Endothelial cell of umbilical vein (primary cell): ENCODE measurements at regions not wholly inside any gene's neighbourhood (a gene's known extent, or its start where the extent isn't known, plus 50 kb on each side); places are given as distances from the start of the nearest gene placed in this dataset.

Experiments used
- BruUV-seq: library from RNA; stranded (reverse); fragments of 400-500 nt; replicated peaks from 2 replicates; lab custom pipeline; 2021; lab: Mats Ljungman, UMichigan
- CTCF ChIA-PET: fragments of 300-600, 350-600 bp; sonication (Branson Sonifier 250); formaldehyde crosslinking; loops from one replicate; lab custom pipeline; 2021; ENCODE audit warnings: antibody characterized with exemption, inconsistent platforms; lab: Charles Lee
- POLR2A ChIA-PET: fragments of 300-600, 350-600 bp; sonication (Branson Sonifier 250); formaldehyde crosslinking; loops from one replicate; lab custom pipeline; 2021; ENCODE audit warnings: antibody characterized with exemption, inconsistent platforms; lab: Charles Lee
- DNase-seq: peaks from one replicate; pipeline ENCODE4 v3.0.0-alpha.2; 2011; ENCODE audit warnings: low read depth, low spot score
- FAIRE-seq: peaks from 2 replicates; lab custom pipeline; 2011; peaks lifted over from hg19 to GRCh38; lab: Jason Lieb, UNC
- H2AFZ ChIP-seq: 2 replicates; pipeline ENCODE4 v1.6.0; 2012; ENCODE audit warnings: low read depth, low read length, control low read depth, inconsistent platforms
- H3K27ac ChIP-seq: 2 replicates; pipeline ENCODE4 v1.5.1; 2011; ENCODE audit warnings: low read depth, mild to moderate bottlenecking, control low read depth, low read length, moderate library complexity; ENCODE audit not compliant: insufficient read depth
- H3K27me3 ChIP-seq, 2 experiments: 2 replicates each; pipeline versions ENCODE4 v1.6.0 to v1.6.1; 2011; ENCODE audit warnings: low read length in 2 of 2, mixed read lengths in 1 of 2; ENCODE audit not compliant: control insufficient read depth in 2 of 2, insufficient read depth in 2 of 2
- H3K36me3 ChIP-seq, 2 experiments: 2 replicates in 1 of 2; 3 replicates in 1 of 2; pipeline ENCODE4 v1.5.1; 2011; ENCODE audit warnings: low read length in 2 of 2, mild to moderate bottlenecking in 1 of 2, moderate library complexity in 1 of 2; ENCODE audit not compliant: control insufficient read depth in 2 of 2, insufficient read depth in 2 of 2; ENCODE audit errors: extremely low read depth in 1 of 2
- H3K4me1 ChIP-seq: 3 replicates; pipeline ENCODE4 v1.5.1; 2011; ENCODE audit warnings: mild to moderate bottlenecking, low read length; ENCODE audit not compliant: control insufficient read depth, insufficient read depth; ENCODE audit errors: extremely low read depth
- H3K4me2 ChIP-seq: 2 replicates; pipeline ENCODE4 v1.6.1; 2011; ENCODE audit warnings: low read length, control low read depth, mixed read lengths; ENCODE audit not compliant: insufficient read depth
- H3K4me3 ChIP-seq, 3 experiments: fragments of 200-600 bp in 1 of 3; sonication (generic), shearing (Covaris generic) in 1 of 3; replicated peaks in 1 of 3; 2 replicates each; pipeline ENCODE4 v1.5.1; 2011 to 2016; ENCODE audit warnings: control low read depth in 3 of 3, low read length in 3 of 3, mild to moderate bottlenecking in 2 of 3, inconsistent platforms in 1 of 3, low read depth in 1 of 3, moderate library complexity in 1 of 3; ENCODE audit not compliant: insufficient read depth in 1 of 3
- H3K79me2 ChIP-seq: 2 replicates; pipeline ENCODE4 v1.6.0; 2012; ENCODE audit warnings: low read length, inconsistent platforms; ENCODE audit not compliant: control insufficient read depth, insufficient read depth
- H3K9ac ChIP-seq: replicated peaks from 2 replicates; pipeline ENCODE3; 2011; ENCODE audit warnings: low read length, control low read depth; ENCODE audit not compliant: insufficient read depth; ENCODE audit errors: extremely low read depth
- H3K9me1 ChIP-seq: replicated peaks from 3 replicates; pipeline ENCODE4 v1.6.0; 2011; ENCODE audit warnings: mild to moderate bottlenecking, low read length; ENCODE audit not compliant: control insufficient read depth, insufficient read depth; ENCODE audit errors: extremely low read depth
- H3K9me3 ChIP-seq: replicated peaks from 2 replicates; pipeline ENCODE4 v1.5.1; 2012; ENCODE audit warnings: low read length, inconsistent platforms; ENCODE audit not compliant: control insufficient read depth, insufficient read depth
- H4K20me1 ChIP-seq: replicated peaks from 2 replicates; pipeline ENCODE3; 2011; ENCODE audit warnings: mild to moderate bottlenecking, low read length; ENCODE audit not compliant: control insufficient read depth, insufficient read depth; ENCODE audit errors: extremely low read depth
- EZH2 ChIP-seq: IDR thresholded peaks from 2 replicates; pipeline ENCODE4 v1.6.1; 2012; ENCODE audit warnings: borderline replicate concordance, low read depth, mild to moderate bottlenecking, moderate library complexity, low read length, inconsistent platforms; ENCODE audit not compliant: severe bottlenecking
- FOS ChIP-seq: IDR thresholded peaks from 2 replicates; pipeline ENCODE4 v1.6.1; 2011; ENCODE audit warnings: mild to moderate bottlenecking, low read length, moderate library complexity, borderline replicate concordance; ENCODE audit not compliant: insufficient read depth
- GATA2 ChIP-seq: IDR thresholded peaks from 2 replicates; pipeline ENCODE4 v1.7.0; 2011; ENCODE audit warnings: low read depth, mild to moderate bottlenecking, moderate library complexity, mixed read lengths, low read length; ENCODE audit not compliant: insufficient read length, insufficient read depth
- JUN ChIP-seq: IDR thresholded peaks from 2 replicates; pipeline ENCODE4 v1.6.1; 2011; ENCODE audit warnings: borderline replicate concordance, low read depth; ENCODE audit not compliant: insufficient read length, insufficient read depth
- MYC ChIP-seq: IDR thresholded peaks from one replicate; pipeline ENCODE4 v1.6.1; 2011; ENCODE audit warnings: mild to moderate bottlenecking, low read depth, low read length
- POLR2A ChIP-seq: IDR thresholded peaks from 2 replicates; pipeline ENCODE4 v1.6.1; 2012; ENCODE audit warnings: low read depth, mild to moderate bottlenecking, control low read depth, low read length
- POLR2AphosphoS5 ChIP-seq: IDR thresholded peaks from 2 replicates; pipeline ENCODE4 v1.6.1; 2012; ENCODE audit warnings: low read depth, mild to moderate bottlenecking, control low read depth, low read length, moderate library complexity; ENCODE audit not compliant: insufficient read depth
- dilution Hi-C: fragments of 300-500 bp; cut with MboI; formaldehyde crosslinking; loops from one replicate; pipeline ENCODE4 v1.15.0; 2019; ENCODE audit warnings: low sequenced_read_pairs; ENCODE audit not compliant: extremely low pct_ligation_motif_present
- intact Hi-C: fragments of 100-400 bp; cut with micrococcal nuclease; formaldehyde crosslinking; loops from one replicate; pipeline ENCODE4 v1.10.0; 2022
- TF ChIP-seq, protein P1 (sequence below), 2 donors: IDR thresholded peaks; 1 replicate in 1 of 2; 2 replicates in 1 of 2; pipeline ENCODE4 v1.5.1; 2011; ENCODE audit warnings: low read length in 2 of 2, mild to moderate bottlenecking in 2 of 2, moderate library complexity in 2 of 2, control low read depth in 1 of 2, inconsistent platforms in 1 of 2, low read depth in 1 of 2; ENCODE audit not compliant: insufficient read depth in 1 of 2; ENCODE audit errors: extremely low read depth in 1 of 2
- TF ChIP-seq, protein P2 (sequence below): IDR thresholded peaks from 2 replicates; pipeline ENCODE4 v1.6.1; 2011; ENCODE audit not compliant: insufficient read depth, insufficient read length

DNA sequence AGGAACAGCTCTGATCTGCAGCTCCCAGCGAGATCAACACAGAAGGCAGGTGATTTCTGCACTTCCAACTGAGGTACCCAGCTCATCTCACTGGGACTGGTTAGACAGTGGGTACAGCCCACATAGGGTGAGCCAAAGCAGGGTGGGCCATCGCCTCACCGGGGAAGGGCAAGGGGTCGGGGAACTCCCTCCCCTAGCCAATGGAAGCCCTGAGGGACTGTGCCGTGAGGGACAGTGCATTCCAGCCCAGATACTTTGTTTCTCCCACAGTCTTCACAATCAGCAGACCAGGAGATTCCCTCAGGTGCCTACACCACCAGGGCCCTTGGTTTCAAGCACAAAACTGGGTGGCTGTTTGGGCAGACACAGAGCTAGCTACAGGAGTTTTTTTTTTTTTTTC is 555.9 kb downstream of the BCOR start:
- Histone ChIP-seq H3K4me2 (no peak overlapping the region), H3K9me1 (no peaks in the 10 kb centered on the region), H3K27ac (no peak overlapping the region), H3K9ac (no peak overlapping the region), H3K9me3 (no peaks in the 10 kb centered on the region), H3K27me3 (no peaks in the 10 kb centered on the region), H3K4me3 (no peak overlapping the region), H3K4me1 (no peaks in the 10 kb centered on the region), H4K20me1 (no peaks in the 10 kb centered on the region), H3K79me2 (no peaks in the 10 kb centered on the region), H2AFZ (no peak overlapping the region), H3K36me3 (no peaks in the 10 kb centered on the region)
- ChIA-PET CTCF (interaction anchor here (0.7 kb wide), 1 partner anchor 13 kb away, joined by 3 read pairs; no protein-coding TSS in a partner anchor), POLR2A (no interaction called here)
- intact Hi-C loops: no loop called here
- BruUV-seq: no TSS peak
- dilution Hi-C loops: no loop called here
- FAIRE-seq (no peak), DNase-seq (no peak)
- TF ChIP-seq JUN: no peak
- no peak for TF ChIP-seq POLR2AphosphoS5
- TF ChIP-seq EZH2: no peak
- TF ChIP-seq, protein P1, sequence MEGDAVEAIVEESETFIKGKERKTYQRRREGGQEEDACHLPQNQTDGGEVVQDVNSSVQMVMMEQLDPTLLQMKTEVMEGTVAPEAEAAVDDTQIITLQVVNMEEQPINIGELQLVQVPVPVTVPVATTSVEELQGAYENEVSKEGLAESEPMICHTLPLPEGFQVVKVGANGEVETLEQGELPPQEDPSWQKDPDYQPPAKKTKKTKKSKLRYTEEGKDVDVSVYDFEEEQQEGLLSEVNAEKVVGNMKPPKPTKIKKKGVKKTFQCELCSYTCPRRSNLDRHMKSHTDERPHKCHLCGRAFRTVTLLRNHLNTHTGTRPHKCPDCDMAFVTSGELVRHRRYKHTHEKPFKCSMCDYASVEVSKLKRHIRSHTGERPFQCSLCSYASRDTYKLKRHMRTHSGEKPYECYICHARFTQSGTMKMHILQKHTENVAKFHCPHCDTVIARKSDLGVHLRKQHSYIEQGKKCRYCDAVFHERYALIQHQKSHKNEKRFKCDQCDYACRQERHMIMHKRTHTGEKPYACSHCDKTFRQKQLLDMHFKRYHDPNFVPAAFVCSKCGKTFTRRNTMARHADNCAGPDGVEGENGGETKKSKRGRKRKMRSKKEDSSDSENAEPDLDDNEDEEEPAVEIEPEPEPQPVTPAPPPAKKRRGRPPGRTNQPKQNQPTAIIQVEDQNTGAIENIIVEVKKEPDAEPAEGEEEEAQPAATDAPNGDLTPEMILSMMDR (IDR thresholded peaks at IDR 0.05; ENCODE audit: extremely low read depth in 1 of 2, insufficient read depth in 1 of 2, low read depth in 1 of 2, low read length in 2 of 2): no peak
- TF ChIP-seq POLR2A: no peak
- no peak for TF ChIP-seq MYC
- TF ChIP-seq, protein P2, sequence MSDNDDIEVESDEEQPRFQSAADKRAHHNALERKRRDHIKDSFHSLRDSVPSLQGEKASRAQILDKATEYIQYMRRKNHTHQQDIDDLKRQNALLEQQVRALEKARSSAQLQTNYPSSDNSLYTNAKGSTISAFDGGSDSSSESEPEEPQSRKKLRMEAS: no peak
- TF ChIP-seq FOS: no peak
- no peak for TF ChIP-seq GATA2
